WTC11 (cell line): ENCODE measurements at regions not wholly inside any gene's neighbourhood (a gene's known extent, or its start where the extent isn't known, plus 50 kb on each side); places are given as distances from the start of the nearest gene placed in this dataset.

Source experiments
- ATF6 ChIP-seq: sonication (generic); formaldehyde crosslinking; IDR thresholded peaks from 2 replicates; pipeline ENCODE4 v1.8.1; 2023; ENCODE audit warnings: mild to moderate bottlenecking, missing genetic modification reagents
- CBFB ChIP-seq: sonication (generic); formaldehyde crosslinking; IDR thresholded peaks from 2 replicates; pipeline ENCODE4 v1.8.1; 2022; ENCODE audit warnings: mild to moderate bottlenecking, low read depth, missing genetic modification reagents
- CTCF ChIP-seq: fragments of 200-600 bp; IDR thresholded peaks from 2 replicates; pipeline ENCODE4 v1.8.0; 2022; ENCODE audit warnings: antibody characterized with exemption
- E2F1 ChIP-seq: sonication (generic); formaldehyde crosslinking; IDR thresholded peaks from 2 replicates; pipeline ENCODE4 v1.8.0; 2022; ENCODE audit warnings: mild to moderate bottlenecking, missing genetic modification reagents
- FOXJ3 ChIP-seq: sonication (generic); formaldehyde crosslinking; IDR thresholded peaks from 2 replicates; pipeline ENCODE4 v1.9.0; 2021; ENCODE audit warnings: missing genetic modification reagents, mild to moderate bottlenecking, borderline replicate concordance
- JUN ChIP-seq: sonication (generic); formaldehyde crosslinking; IDR thresholded peaks from 2 replicates; pipeline ENCODE4 v1.8.0; 2023; ENCODE audit warnings: mild to moderate bottlenecking, missing genetic modification reagents
- MAX ChIP-seq: sonication (generic); formaldehyde crosslinking; IDR thresholded peaks from 2 replicates; pipeline ENCODE4 v1.8.0; 2022; ENCODE audit warnings: mild to moderate bottlenecking, missing genetic modification reagents
- PRDM15 ChIP-seq: sonication (generic); formaldehyde crosslinking; IDR thresholded peaks from 2 replicates; pipeline ENCODE4 v1.8.0; 2022; ENCODE audit warnings: missing genetic modification reagents
- SMAD3 ChIP-seq: sonication (generic); formaldehyde crosslinking; IDR thresholded peaks from 2 replicates; pipeline ENCODE4 v1.8.0; 2022; ENCODE audit warnings: missing genetic modification reagents, mild to moderate bottlenecking, borderline replicate concordance
- SP1 ChIP-seq: sonication (generic); formaldehyde crosslinking; conservative IDR thresholded peaks from 2 replicates; pipeline ENCODE4 v1.8.1; 2022; ENCODE audit warnings: missing genetic modification reagents
- STAT6 ChIP-seq: sonication (generic); formaldehyde crosslinking; conservative IDR thresholded peaks from 2 replicates; pipeline ENCODE4 v1.8.1; 2023; ENCODE audit warnings: mild to moderate bottlenecking, low read depth, missing genetic modification reagents, moderate library complexity
- ZNF138 ChIP-seq: sonication (generic); formaldehyde crosslinking; conservative IDR thresholded peaks from 2 replicates; pipeline ENCODE4 v1.8.1; 2022; ENCODE audit warnings: mild to moderate bottlenecking, moderate library complexity, missing genetic modification reagents
- ZSCAN18 ChIP-seq: fragments of 250-450 bp; sonication (Bioruptor Pico); IDR thresholded peaks from 2 replicates; pipeline ENCODE4 v2.1.2; 2022; ENCODE audit warnings: mild to moderate bottlenecking, moderate library complexity

- no peak for TF ChIP-seq CTCF
- no peak for TF ChIP-seq MAX
- no peak for TF ChIP-seq E2F1 (CRISPR knock-in tag)
- TF ChIP-seq SMAD3 = no peak
- no peak for TF ChIP-seq JUN (CRISPR knock-in tag)
- no peak for TF ChIP-seq ZNF138
- no peak for TF ChIP-seq CBFB (CRISPR knock-in tag)
- TF ChIP-seq ATF6 = no peak
- TF ChIP-seq SP1 = no peak
- TF ChIP-seq STAT6 (CRISPR knock-in tag) = no peak
- TF ChIP-seq PRDM15 = no peak
- TF ChIP-seq ZSCAN18 = no peak
- TF ChIP-seq FOXJ3 (CRISPR knock-in tag) = no peak
Measured at GRCh38 chr2:181126311-181126868, 146.0 kb downstream of the UBE2E3 start.
